ENCODE measurements at regions not wholly inside any gene's neighbourhood (a gene's known extent, or its start where the extent isn't known, plus 50 kb on each side); places are given as distances from the start of the nearest gene placed in this dataset.

DNA sequence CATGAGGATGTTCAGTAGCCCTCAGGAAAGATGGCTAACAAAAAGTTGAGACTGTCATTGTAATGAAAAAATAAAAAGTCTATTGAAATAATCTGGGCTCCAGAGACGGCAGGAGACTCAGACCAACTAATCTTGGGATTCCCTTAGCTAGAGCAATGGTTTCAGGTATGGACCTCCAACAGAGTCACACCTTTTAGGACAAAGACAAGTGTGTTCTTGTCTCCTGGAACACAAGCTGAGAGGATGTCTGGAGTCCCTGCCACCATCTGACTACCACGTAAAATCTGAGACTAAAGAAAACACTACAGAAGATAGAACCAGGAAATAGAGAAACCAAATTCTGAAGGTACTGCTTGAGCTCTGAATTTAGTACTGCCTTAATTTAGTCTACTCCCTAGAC is 103.3 kb upstream of the RBBP8 start:
- H3K9me3 Mint-ChIP-seq = no peaks in the 10 kb centered on the region
- no peak overlapping the region for H3K27ac Mint-ChIP-seq
- no peaks in the 10 kb centered on the region for H3K4me1 Mint-ChIP-seq (ENCODE audit: low read depth)
- intact Hi-C loops (cut with micrococcal nuclease) = no loop called here
- no peaks in the 10 kb centered on the region for H3K36me3 Mint-ChIP-seq (ENCODE audit: low read depth)
- H3K4me3 Mint-ChIP-seq = no peak overlapping the region
- peaks cover 8% of the 10 kb centered on the region for H3K27me3 Mint-ChIP-seq (ENCODE audit: insufficient read depth)
- no peak for DNase-seq (ENCODE audit: low spot score)

DNA sequence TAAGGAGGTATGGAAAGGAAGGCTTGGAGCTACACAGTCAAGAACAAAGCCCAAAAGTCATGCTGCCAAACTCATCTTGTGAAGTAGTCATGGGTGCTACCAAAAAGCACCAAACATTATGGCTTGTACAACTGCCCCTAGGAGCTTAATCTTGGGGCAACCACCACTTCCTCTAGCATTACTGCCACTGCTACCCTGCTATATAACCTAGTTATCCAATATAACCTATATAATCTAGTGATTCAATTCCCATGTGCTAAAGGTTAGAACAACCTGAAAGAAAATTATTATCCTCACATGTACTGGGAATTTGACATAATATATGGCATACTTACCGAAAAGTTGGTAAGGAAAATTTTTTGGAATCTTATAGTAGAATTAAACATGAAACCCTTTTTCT is 102.6 kb upstream of the RBBP8 start:
- H3K9me3 Mint-ChIP-seq = no peaks in the 10 kb centered on the region
- no peaks in the 10 kb centered on the region for H3K4me1 Mint-ChIP-seq (ENCODE audit: low read depth)
- no peak overlapping the region for H3K4me3 Mint-ChIP-seq
- peaks cover 8% of the 10 kb centered on the region for H3K27me3 Mint-ChIP-seq (ENCODE audit: insufficient read depth)
- H3K27ac Mint-ChIP-seq = no peak overlapping the region
- no peaks in the 10 kb centered on the region for H3K36me3 Mint-ChIP-seq (ENCODE audit: low read depth)
- intact Hi-C loops (cut with micrococcal nuclease) = no loop called here
- no peak for DNase-seq (ENCODE audit: low spot score)

DNA sequence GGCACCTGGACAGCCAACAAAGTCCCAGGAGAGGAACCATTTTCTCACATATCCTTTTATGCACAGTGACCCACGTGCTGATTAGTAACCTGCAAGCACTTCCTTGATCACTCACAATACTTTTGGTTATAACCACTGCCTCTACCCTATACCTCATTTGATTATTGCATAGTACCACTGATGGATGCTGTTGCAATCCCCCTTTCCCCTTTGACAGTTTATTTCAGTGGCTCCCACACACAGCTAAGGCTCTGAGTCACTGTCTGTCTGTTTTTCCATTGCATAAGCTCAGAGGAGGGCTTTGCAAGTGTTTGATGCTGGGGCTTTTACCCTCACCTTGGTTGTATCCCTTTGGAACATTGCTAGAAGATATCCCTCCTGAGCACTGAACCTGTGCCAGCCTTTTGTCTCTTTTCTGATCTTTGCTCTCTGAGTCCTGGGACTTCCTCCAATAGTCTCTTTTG is 101.7 kb upstream of the RBBP8 start:
- no peak overlapping the region for H3K4me3 Mint-ChIP-seq
- H3K4me1 Mint-ChIP-seq (ENCODE audit: low read depth) = no peaks in the 10 kb centered on the region
- DNase-seq (ENCODE audit: low spot score) = no peak
- H3K36me3 Mint-ChIP-seq (ENCODE audit: low read depth) = no peaks in the 10 kb centered on the region
- H3K27me3 Mint-ChIP-seq (ENCODE audit: insufficient read depth) = peaks cover 7% of the 10 kb centered on the region
- no peaks in the 10 kb centered on the region for H3K9me3 Mint-ChIP-seq
- H3K27ac Mint-ChIP-seq = no peak overlapping the region
- intact Hi-C loops (cut with micrococcal nuclease) = no loop called here

DNA sequence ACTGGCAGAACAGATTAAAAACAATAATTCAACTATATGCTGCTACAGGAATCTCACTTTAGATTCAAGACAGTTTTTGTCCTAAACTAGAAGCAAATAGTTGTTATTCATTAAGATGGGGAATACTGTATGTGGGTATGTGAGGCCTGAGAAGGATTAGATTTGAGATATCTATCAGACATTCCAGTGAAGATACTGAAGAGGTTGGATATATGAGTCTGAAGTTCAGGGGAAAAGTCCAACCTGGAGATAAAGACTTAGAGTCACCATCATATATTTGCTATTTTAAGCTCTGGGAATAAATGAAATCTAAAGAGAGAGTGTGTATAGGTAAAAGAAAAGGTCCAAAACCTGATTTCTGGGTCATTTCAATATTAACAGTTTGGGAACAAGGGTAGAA is 96.2 kb upstream of the RBBP8 start:
- no peaks in the 10 kb centered on the region for H3K4me1 Mint-ChIP-seq (ENCODE audit: low read depth)
- H3K36me3 Mint-ChIP-seq (ENCODE audit: low read depth) = no peaks in the 10 kb centered on the region
- intact Hi-C loops (cut with micrococcal nuclease) = no loop called here
- no peaks in the 10 kb centered on the region for H3K9me3 Mint-ChIP-seq
- H3K4me3 Mint-ChIP-seq = no peak overlapping the region
- DNase-seq (ENCODE audit: low spot score) = no peak
- no peak overlapping the region for H3K27ac Mint-ChIP-seq
- H3K27me3 Mint-ChIP-seq (ENCODE audit: insufficient read depth) = peaks cover 4% of the 10 kb centered on the region

DNA sequence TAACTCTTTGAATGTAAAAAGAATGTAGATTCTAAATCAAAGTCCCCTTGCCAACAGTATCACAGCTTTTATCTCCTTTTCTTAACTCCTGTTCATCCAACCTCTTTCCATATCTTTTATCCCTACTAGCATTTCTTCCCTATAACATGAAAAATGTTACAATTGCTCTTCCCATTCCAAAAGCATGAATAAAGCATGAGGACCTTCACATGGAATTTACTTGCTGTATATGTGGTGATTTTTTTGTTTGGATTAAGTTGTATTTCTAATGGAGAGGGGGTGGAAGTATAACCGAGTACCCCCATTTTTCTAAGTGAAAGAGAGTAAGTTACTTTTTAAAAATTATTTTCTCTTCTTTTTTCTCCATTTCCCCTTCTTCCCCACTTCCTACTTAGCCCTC is 94.9 kb upstream of the RBBP8 start:
- DNase-seq (ENCODE audit: low spot score) = no peak
- Mint-ChIP-seq H3K36me3 (ENCODE audit: low read depth) (no peaks in the 10 kb centered on the region), H3K9me3 (no peaks in the 10 kb centered on the region), H3K4me3 (no peak overlapping the region), H3K27me3 (ENCODE audit: insufficient read depth) (peaks cover 4% of the 10 kb centered on the region), H3K4me1 (ENCODE audit: low read depth) (no peaks in the 10 kb centered on the region), H3K27ac (no peak overlapping the region)
- intact Hi-C loops (cut with micrococcal nuclease) = no loop called here

DNA sequence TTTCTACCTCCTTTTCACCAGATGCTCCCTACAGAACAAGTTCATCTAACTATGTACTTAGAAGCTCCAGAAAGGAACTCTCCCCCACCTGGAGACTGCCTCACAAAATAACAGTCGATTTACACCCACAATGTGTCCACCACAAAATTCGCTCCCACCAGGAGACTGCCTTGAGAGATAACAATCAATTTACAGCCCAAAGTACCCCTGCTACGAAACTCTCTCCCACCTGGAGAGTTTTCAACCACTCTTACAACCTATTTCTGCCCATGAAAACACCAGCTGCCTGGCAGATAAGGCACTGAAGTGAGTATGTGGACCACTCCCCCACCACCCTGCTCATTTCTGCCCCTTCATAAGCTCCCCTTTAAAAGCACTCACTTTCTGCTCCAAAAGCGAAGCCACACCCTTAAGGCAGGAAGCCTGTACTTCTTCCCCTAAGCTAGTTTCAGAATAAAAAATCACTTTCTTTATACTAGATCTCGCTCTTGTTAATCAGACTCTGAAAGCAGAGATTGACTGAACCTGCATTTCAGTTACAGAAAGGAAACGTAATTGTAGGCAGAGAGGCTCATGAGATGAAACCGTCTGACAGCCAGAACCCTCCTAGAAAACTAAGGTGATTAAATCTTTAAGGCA is 94.4 kb upstream of the RBBP8 start:
- no peaks in the 10 kb centered on the region for H3K36me3 Mint-ChIP-seq (ENCODE audit: low read depth)
- intact Hi-C loops (cut with micrococcal nuclease) = loop anchor here (1.0 kb wide), 1 partner anchor 539 kb away; no protein-coding TSS in a partner anchor
- H3K27me3 Mint-ChIP-seq (ENCODE audit: insufficient read depth) = peaks cover 4% of the 10 kb centered on the region
- no peaks in the 10 kb centered on the region for H3K9me3 Mint-ChIP-seq
- no peak overlapping the region for H3K4me3 Mint-ChIP-seq
- H3K27ac Mint-ChIP-seq = no peak overlapping the region
- DNase-seq (ENCODE audit: low spot score) = no peak
- no peaks in the 10 kb centered on the region for H3K4me1 Mint-ChIP-seq (ENCODE audit: low read depth)

DNA sequence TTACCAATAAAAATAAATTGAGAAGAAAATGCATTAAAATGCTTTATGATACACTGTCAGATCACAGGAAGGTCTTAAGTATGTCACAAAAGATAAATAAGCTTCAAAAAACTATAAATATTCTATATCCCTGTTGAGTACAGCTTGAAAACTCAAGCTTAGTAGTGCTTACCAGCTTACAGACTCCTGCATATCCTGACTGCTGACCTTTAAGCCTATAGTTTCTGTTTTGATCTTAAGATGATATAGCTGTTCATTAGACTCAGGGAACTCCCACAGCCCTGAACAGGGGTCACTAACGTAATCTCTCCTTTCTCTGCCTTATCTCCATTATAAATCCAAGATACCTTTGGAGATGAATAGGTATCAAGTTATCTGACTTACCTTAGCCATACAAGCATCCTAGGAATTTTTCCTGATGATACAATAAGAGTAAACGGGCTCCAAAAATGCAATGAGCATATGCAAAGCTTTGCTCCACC is 93.7 kb upstream of the RBBP8 start:
- intact Hi-C loops (cut with micrococcal nuclease) = loop anchor here (1.0 kb wide), 1 partner anchor 538 kb away; no protein-coding TSS in a partner anchor

DNA sequence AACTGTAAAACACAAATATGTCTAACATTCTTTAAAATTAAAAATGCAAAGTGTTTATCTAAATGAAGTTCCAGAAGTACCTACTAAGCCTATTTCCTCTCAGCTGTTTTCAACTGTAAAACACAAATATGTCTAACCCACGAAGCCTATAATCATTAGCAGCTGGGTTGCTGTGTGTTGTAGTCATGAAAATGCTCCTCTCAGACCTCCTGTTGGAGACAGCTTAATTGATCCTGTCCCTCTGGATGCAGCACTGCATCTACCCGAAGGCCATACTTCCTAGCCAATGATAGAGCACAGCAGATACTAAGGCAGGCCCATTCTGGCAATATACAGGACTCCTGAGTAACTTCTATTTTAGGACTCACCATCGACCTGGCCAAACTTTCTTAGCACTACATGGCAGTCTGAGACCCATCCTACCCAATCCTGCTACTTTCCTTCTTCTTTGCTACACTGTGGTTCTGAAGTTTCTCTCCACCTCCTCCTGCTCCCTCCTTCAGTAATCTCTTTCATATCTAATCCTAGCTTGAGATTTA is 92.5 kb upstream of the RBBP8 start:
- Mint-ChIP-seq H3K36me3 (ENCODE audit: low read depth) (no peaks in the 10 kb centered on the region), H3K27me3 (ENCODE audit: insufficient read depth) (peaks cover 3% of the 10 kb centered on the region), H3K9me3 (no peaks in the 10 kb centered on the region), H3K4me3 (no peak overlapping the region), H3K27ac (no peak overlapping the region), H3K4me1 (ENCODE audit: low read depth) (no peaks in the 10 kb centered on the region)
- DNase-seq (ENCODE audit: low spot score) = no peak
- intact Hi-C loops (cut with micrococcal nuclease) = no loop called here

More for the DNA sequence above, 93.7 kb upstream of the RBBP8 start:
- H3K4me1 Mint-ChIP-seq (ENCODE audit: low read depth) = no peaks in the 10 kb centered on the region
- H3K27me3 Mint-ChIP-seq (ENCODE audit: insufficient read depth) = peaks cover 7% of the 10 kb centered on the region
- H3K27ac Mint-ChIP-seq = no peak overlapping the region
- H3K36me3 Mint-ChIP-seq (ENCODE audit: low read depth) = no peaks in the 10 kb centered on the region
- H3K9me3 Mint-ChIP-seq = no peaks in the 10 kb centered on the region
- no peak overlapping the region for H3K4me3 Mint-ChIP-seq
- DNase-seq (ENCODE audit: low spot score) = no peak

DNA sequence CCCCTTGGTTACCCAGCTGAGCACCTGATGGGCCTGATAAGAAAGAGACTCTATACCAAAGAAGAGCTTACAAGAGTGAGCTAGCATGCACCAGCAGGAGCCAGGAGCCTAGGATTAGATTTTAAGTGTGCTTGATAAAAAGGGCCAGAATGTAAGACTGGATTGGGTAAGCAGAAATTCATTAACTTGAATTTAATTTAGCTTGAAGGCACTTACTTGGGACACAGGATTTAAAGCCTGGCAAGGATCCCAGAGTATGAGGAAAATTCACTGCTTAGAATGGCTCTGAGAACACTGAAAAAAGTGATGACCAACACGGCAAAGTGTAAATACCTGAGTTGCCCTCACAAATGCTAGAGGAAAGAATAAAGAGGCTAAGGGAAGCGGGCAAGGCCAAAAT is 91.3 kb upstream of the RBBP8 start:
- Mint-ChIP-seq H3K9me3 (no peaks in the 10 kb centered on the region), H3K4me1 (ENCODE audit: low read depth) (no peaks in the 10 kb centered on the region), H3K27me3 (ENCODE audit: insufficient read depth) (peaks cover 5% of the 10 kb centered on the region), H3K27ac (no peak overlapping the region), H3K36me3 (ENCODE audit: low read depth) (no peaks in the 10 kb centered on the region), H3K4me3 (no peak overlapping the region)
- no peak for DNase-seq (ENCODE audit: low spot score)
- intact Hi-C loops (cut with micrococcal nuclease) = no loop called here

DNA sequence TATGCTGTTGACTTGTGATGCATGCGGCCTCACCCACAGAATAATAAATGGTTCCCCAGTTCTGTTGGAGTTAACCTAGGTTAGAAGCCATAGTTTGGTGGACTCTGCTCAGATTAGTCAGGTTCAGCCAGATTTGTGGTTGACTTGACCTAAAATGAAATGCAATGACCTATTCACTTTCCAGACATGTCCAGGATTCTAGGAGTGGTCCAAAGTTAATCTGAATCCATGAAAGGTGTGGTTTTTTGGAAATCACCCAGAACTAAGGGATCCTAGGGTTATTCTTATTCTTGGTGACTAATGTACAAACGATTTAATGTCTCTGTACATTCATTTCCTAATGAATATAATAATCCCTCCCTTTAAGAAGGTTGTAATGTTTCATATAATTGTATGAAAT is 88.9 kb upstream of the RBBP8 start:
- no peak overlapping the region for H3K4me3 Mint-ChIP-seq
- H3K9me3 Mint-ChIP-seq = no peaks in the 10 kb centered on the region
- H3K27ac Mint-ChIP-seq = no peak overlapping the region
- intact Hi-C loops (cut with micrococcal nuclease) = no loop called here
- H3K36me3 Mint-ChIP-seq (ENCODE audit: low read depth) = no peaks in the 10 kb centered on the region
- DNase-seq (ENCODE audit: low spot score) = no peak
- no peaks in the 10 kb centered on the region for H3K4me1 Mint-ChIP-seq (ENCODE audit: low read depth)
- H3K27me3 Mint-ChIP-seq (ENCODE audit: insufficient read depth) = peaks cover 7% of the 10 kb centered on the region

DNA sequence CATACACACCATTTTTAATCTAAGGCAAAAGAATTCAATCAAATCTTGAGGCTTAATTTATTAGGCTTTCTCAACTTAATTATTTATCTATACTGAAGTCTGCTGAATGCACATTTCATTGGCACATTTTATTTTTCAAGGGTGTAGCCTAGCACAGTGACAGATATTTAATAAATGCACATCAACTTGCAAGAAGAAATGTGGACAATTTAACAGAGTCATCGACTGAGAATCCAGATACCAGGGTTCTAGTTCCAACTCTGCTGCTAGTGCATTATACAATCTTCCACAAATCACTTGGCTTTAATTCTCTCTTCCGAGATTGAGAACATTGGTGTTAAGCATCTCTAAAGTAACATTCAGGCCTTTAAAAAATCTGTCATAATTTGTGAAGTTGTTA is 88.5 kb upstream of the RBBP8 start:
- no peak for DNase-seq (ENCODE audit: low spot score)
- H3K27me3 Mint-ChIP-seq (ENCODE audit: insufficient read depth) = peaks cover 7% of the 10 kb centered on the region
- H3K4me3 Mint-ChIP-seq = no peak overlapping the region
- H3K27ac Mint-ChIP-seq = no peak overlapping the region
- no peaks in the 10 kb centered on the region for H3K4me1 Mint-ChIP-seq (ENCODE audit: low read depth)
- no peaks in the 10 kb centered on the region for H3K9me3 Mint-ChIP-seq
- no peaks in the 10 kb centered on the region for H3K36me3 Mint-ChIP-seq (ENCODE audit: low read depth)
- intact Hi-C loops (cut with micrococcal nuclease) = no loop called here

DNA sequence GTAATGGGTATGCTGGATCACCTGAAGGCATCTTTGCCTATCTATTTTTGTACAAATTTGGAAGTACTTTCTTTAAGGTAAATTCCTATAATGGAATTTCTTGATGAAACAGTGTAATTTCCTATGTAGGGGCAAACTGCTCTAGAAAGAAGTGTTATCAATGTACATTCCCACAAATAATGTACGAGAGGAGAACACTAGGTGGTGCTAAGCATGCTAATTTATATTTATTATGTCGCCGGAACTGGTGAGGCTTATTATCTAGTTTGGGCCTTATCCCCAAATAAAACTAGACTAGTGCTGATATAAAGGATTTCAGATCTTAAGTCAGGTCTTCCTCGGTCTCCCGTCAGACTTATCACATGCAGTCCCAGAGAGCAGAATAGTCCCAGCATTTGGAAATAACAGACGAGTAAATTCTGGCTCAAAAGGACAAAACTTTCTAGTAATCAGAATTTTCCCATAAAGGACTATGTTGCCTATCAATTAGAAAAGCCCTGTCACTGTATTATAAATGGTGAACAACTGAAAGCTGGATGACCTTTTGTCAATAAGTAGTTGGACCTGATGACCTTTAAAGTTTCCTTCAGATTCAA is 86.9 kb upstream of the RBBP8 start:
- Mint-ChIP-seq H3K4me1 (ENCODE audit: low read depth) (no peaks in the 10 kb centered on the region), H3K4me3 (no peak overlapping the region), H3K36me3 (ENCODE audit: low read depth) (no peaks in the 10 kb centered on the region), H3K27ac (no peak overlapping the region), H3K9me3 (no peaks in the 10 kb centered on the region), H3K27me3 (ENCODE audit: insufficient read depth) (peaks cover 13% of the 10 kb centered on the region)
- DNase-seq (ENCODE audit: low spot score) = no peak
- intact Hi-C loops (cut with micrococcal nuclease) = no loop called here

DNA sequence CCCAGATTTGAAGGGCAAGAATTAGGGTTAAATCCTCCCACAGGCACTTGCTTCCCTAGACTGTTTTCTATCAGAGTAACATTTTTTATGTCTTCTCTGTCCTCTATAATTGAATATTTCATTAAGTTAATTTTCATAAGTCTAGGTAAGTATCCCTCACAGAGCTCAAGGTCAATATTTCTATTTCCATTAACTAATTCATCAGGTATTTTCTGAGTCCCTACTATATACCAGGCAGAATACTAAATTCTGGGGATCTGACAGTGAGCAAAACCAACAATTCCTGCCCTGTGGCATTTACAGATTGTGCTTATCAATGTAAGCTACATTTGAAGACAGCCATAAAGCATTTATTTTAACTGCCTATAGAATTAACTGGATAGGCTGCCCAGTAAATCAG is 86.4 kb upstream of the RBBP8 start:
- no peak for DNase-seq (ENCODE audit: low spot score)
- H3K36me3 Mint-ChIP-seq (ENCODE audit: low read depth) = no peaks in the 10 kb centered on the region
- no peaks in the 10 kb centered on the region for H3K4me1 Mint-ChIP-seq (ENCODE audit: low read depth)
- peaks cover 13% of the 10 kb centered on the region for H3K27me3 Mint-ChIP-seq (ENCODE audit: insufficient read depth)
- intact Hi-C loops (cut with micrococcal nuclease) = no loop called here
- no peak overlapping the region for H3K4me3 Mint-ChIP-seq
- H3K27ac Mint-ChIP-seq = no peak overlapping the region
- no peaks in the 10 kb centered on the region for H3K9me3 Mint-ChIP-seq

Measured in activated T-helper 1 cell treated with anti-CD3 and anti-CD28 coated beads, Interleukin-12 subunit alpha, Interleukin-12 subunit beta, Interleukin-2, Interleukin-4 antibody, amounts not matched to agents 30 ng/mL and 10 ng/mL and 1 ng/mL, durations not matched to agents 14 hours and 24 hours and 36 hours (primary cell).